GM12878 (cell line): ENCODE measurements at regions not wholly inside any gene's neighbourhood (a gene's known extent, or its start where the extent isn't known, plus 50 kb on each side); places are given as distances from the start of the nearest gene placed in this dataset.

Experiments
- ATAC-seq: fragments of 200-7000 bp; cut with Tn5 transposase; 3 replicates; pipeline ENCODE4 v1.9.1; 2020; ENCODE audit warnings: mild to moderate bottlenecking, moderate library complexity
- BruUV-seq: library from RNA; stranded (reverse); fragments of 400-500 nt; replicated peaks from 2 replicates; lab custom pipeline; 2021; lab: Mats Ljungman, UMichigan
- CTCF ChIA-PET: fragments of 300-600 bp; sonication (Branson Sonifier 250); formaldehyde crosslinking; extraction: SDS; loops from one replicate; lab custom pipeline; 2021; ENCODE audit warnings: inconsistent platforms; lab: Yijun Ruan, JAX
- POLR2A ChIA-PET: fragments of 350-600 bp; formaldehyde crosslinking; extraction: SDS; loops from one replicate; lab custom pipeline; 2021; ENCODE audit warnings: inconsistent platforms; lab: Charles Lee
- RAD21 ChIA-PET: fragments of 300-600 bp; sonication (Branson Sonifier 250); formaldehyde crosslinking; loops from one replicate; lab custom pipeline; 2023; ENCODE audit warnings: antibody characterized with exemption; ENCODE audit not compliant: unreplicated experiment; lab: Charles Lee
- SMC1A ChIA-PET: fragments of 300-600 bp; sonication (Branson Sonifier 250); formaldehyde crosslinking; loops from one replicate; lab custom pipeline; 2023; ENCODE audit not compliant: unreplicated experiment, uncharacterized antibody; lab: Charles Lee
- DNase-seq: peaks from one replicate; pipeline ENCODE4 v3.0.0-alpha.2; 2011; ENCODE audit warnings: low read depth, low spot score
- FAIRE-seq: peaks from 3 replicates; lab custom pipeline; 2011; peaks lifted over from hg19 to GRCh38; lab: Jason Lieb, UNC
- H2AFZ ChIP-seq: 2 replicates; pipeline ENCODE4 v1.6.0; 2011; ENCODE audit warnings: low read depth, low read length, control low read depth; ENCODE audit not compliant: control insufficient read depth
- H3K27ac ChIP-seq: 2 replicates; pipeline ENCODE4 v1.5.1; 2011; ENCODE audit warnings: control low read depth; ENCODE audit not compliant: control insufficient read depth, insufficient read depth
- H3K27me3 ChIP-seq, 2 experiments: replicated peaks in 1 of 2; 2 replicates each; pipeline versions ENCODE4 v1.6.0 to v1.6.1; 2011; ENCODE audit warnings: low read length in 1 of 2; ENCODE audit not compliant: control insufficient read depth in 2 of 2, insufficient read depth in 2 of 2
- H3K36me3 ChIP-seq, 2 experiments: 2 replicates each; pipeline ENCODE4 v1.5.1; 2011; ENCODE audit warnings: low read length in 1 of 2; ENCODE audit not compliant: control insufficient read depth in 2 of 2, insufficient read depth in 2 of 2
- H3K4me1 ChIP-seq: 2 replicates; pipeline ENCODE4 v1.6.1; 2011; ENCODE audit warnings: mild to moderate bottlenecking, low read length, moderate library complexity, mixed read lengths; ENCODE audit not compliant: control insufficient read depth, insufficient read depth
- H3K4me2 ChIP-seq: 2 replicates; pipeline ENCODE4 v1.6.0; 2011; ENCODE audit warnings: control low read depth; ENCODE audit not compliant: control insufficient read depth, insufficient read depth
- H3K4me3 ChIP-seq: fragments of 200-600 bp; sonication (generic); 2 replicates; pipeline ENCODE4 v1.5.1; 2016
- H3K79me2 ChIP-seq: 2 replicates; pipeline ENCODE4 v1.6.0; 2011; ENCODE audit warnings: low read length; ENCODE audit not compliant: control insufficient read depth, insufficient read depth
- H3K9ac ChIP-seq: 2 replicates; pipeline ENCODE4 v1.8.0; 2011; ENCODE audit warnings: low read length, control low read depth, mixed read lengths; ENCODE audit not compliant: control insufficient read depth, insufficient read depth
- H3K9me3 ChIP-seq: replicated peaks from 3 replicates; pipeline ENCODE4 v1.5.1; 2011; ENCODE audit warnings: mild to moderate bottlenecking, low read length; ENCODE audit not compliant: control insufficient read depth, insufficient read depth
- H4K20me1 ChIP-seq: 2 replicates; pipeline ENCODE4 v1.6.0; 2011; ENCODE audit not compliant: control insufficient read depth, insufficient read depth
- ASH2L ChIP-seq: fragments of 300-600, 200-600 bp; sonication (generic); IDR thresholded peaks from 2 replicates; pipeline ENCODE4 v1.6.1; 2017; ENCODE audit warnings: low read depth, mild to moderate bottlenecking, borderline replicate concordance
- CBFB ChIP-seq: IDR thresholded peaks from 2 replicates; pipeline ENCODE4 v1.6.1; 2016; ENCODE audit warnings: antibody characterized with exemption, low read depth
- CBX5 ChIP-seq: sonication (generic); IDR thresholded peaks from 2 replicates; pipeline ENCODE4 v1.6.1; 2016; ENCODE audit warnings: low read depth, moderate library complexity, mild to moderate bottlenecking, inconsistent platforms
- LARP7 ChIP-seq: fragments of 450-650 bp; IDR thresholded peaks from 2 replicates; pipeline ENCODE4 v1.6.1; 2017; ENCODE audit warnings: mild to moderate bottlenecking
- MEF2A ChIP-seq: IDR thresholded peaks from 2 replicates; pipeline ENCODE4 v1.6.1; 2011; ENCODE audit warnings: low read depth, mild to moderate bottlenecking, low read length, moderate library complexity; ENCODE audit not compliant: insufficient read depth
- PAX5 ChIP-seq: IDR thresholded peaks from 2 replicates; pipeline ENCODE4 v1.6.1; 2011; ENCODE audit warnings: low read depth, low read length, borderline replicate concordance
- ZNF217 ChIP-seq: fragments of 450-650 bp; IDR thresholded peaks from 2 replicates; pipeline ENCODE4 v1.6.1; 2017; ENCODE audit warnings: antibody characterized with exemption, mild to moderate bottlenecking
- ZZZ3 ChIP-seq: IDR thresholded peaks from 2 replicates; pipeline ENCODE4 v1.6.1; 2011; ENCODE audit warnings: low read depth; ENCODE audit not compliant: control insufficient read depth, insufficient read length
- WGBS: methylation state at CpG from one replicate; pipeline ENCODE4 v1.1.6; 2016; ENCODE audit warnings: low lambda C conversion rate; ENCODE audit not compliant: insufficient replicate concordance, insufficient coverage; ENCODE audit errors: missing lambda C conversion rate; 5-methylcytosine and 5-hydroxymethylcytosine counted together
- in situ Hi-C: fragments of 300-500 bp; cut with MboI; formaldehyde crosslinking; loops from 9 replicates; pipeline ENCODE4 v1.14.3; 2018; ENCODE audit warnings: mixed read lengths
- intact Hi-C: fragments of 100-400 bp; cut with micrococcal nuclease; formaldehyde crosslinking; loops from one replicate; pipeline ENCODE4 v1.14.2; 2022; ENCODE audit not compliant: unreplicated experiment
- TF ChIP-seq, protein P1 (sequence below): fragments of 150-350 bp; IDR thresholded peaks from 2 replicates; pipeline ENCODE4 v1.6.1; 2014; ENCODE audit warnings: mild to moderate bottlenecking, low read depth, low read length

- WGBS = 26% methylated on average over 13 of the region's 13 CpGs
- ChIA-PET SMC1A (no interaction called here), CTCF (no interaction called here), RAD21 (no interaction called here), POLR2A (no interaction called here)
- no peak overlapping the region for H3K4me2 ChIP-seq
- no peak overlapping the region for H2AFZ ChIP-seq
- no peaks in the 10 kb centered on the region for H3K36me3 ChIP-seq
- no peaks in the 10 kb centered on the region for H3K4me1 ChIP-seq
- TF ChIP-seq MEF2A = no peak
- TF ChIP-seq PAX5 = no peak
- TF ChIP-seq ZNF217 = no peak
- no peak for TF ChIP-seq ZZZ3
- TF ChIP-seq ASH2L = no peak
- TF ChIP-seq CBX5 = no peak
- TF ChIP-seq LARP7 = no peak
- TF ChIP-seq CBFB = no peak
- TF ChIP-seq, protein P1, sequence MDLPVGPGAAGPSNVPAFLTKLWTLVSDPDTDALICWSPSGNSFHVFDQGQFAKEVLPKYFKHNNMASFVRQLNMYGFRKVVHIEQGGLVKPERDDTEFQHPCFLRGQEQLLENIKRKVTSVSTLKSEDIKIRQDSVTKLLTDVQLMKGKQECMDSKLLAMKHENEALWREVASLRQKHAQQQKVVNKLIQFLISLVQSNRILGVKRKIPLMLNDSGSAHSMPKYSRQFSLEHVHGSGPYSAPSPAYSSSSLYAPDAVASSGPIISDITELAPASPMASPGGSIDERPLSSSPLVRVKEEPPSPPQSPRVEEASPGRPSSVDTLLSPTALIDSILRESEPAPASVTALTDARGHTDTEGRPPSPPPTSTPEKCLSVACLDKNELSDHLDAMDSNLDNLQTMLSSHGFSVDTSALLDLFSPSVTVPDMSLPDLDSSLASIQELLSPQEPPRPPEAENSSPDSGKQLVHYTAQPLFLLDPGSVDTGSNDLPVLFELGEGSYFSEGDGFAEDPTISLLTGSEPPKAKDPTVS = no peak
- no TSS peak for BruUV-seq
- no peaks in the 10 kb centered on the region for H4K20me1 ChIP-seq
- intact Hi-C loops (no loop called here), in situ Hi-C loops (no loop called here)
- no peak overlapping the region for H3K27ac ChIP-seq
- no peaks in the 10 kb centered on the region for H3K79me2 ChIP-seq
- ATAC-seq (no peak), FAIRE-seq (no peak), DNase-seq (no peak)
- H3K9me3 ChIP-seq = no peaks in the 10 kb centered on the region
- H3K9ac ChIP-seq = no peak overlapping the region
- no peak overlapping the region for H3K4me3 ChIP-seq
- no peaks in the 10 kb centered on the region for H3K27me3 ChIP-seq
Observed at GRCh38 chr2:16128746-16129610, 188.6 kb downstream of the MYCN start.
